Gastroesophageal sphincter (tissue), 4 donors: ENCODE measurements at regions not wholly inside any gene's neighbourhood (a gene's known extent, or its start where the extent isn't known, plus 50 kb on each side); places are given as distances from the start of the nearest gene placed in this dataset.
"Not testable (repeated sequence)": the region's sequence is repeated elsewhere in the genome, so short reads cannot be mapped to it uniquely, and the experiment has no call there.

Experiments used
- ATAC-seq: fragments of 150-250 bp; one replicate; pipeline ENCODE4 v1.9.1; 2016; ENCODE audit warnings: mild to moderate bottlenecking, moderate library complexity
- H3K27ac ChIP-seq, 4 donors: fragments of 200-600 bp; sonication (generic) in 3 of 4; 1 replicate in 3 of 4; 2 replicates in 1 of 4; pipeline ENCODE4 v1.5.1; 2016 to 2019
- H3K27me3 ChIP-seq: fragments of 200-600 bp; sonication (generic); one replicate; pipeline ENCODE4 v1.5.1; 2019
- H3K36me3 ChIP-seq, 2 donors: fragments of 200-600 bp; sonication (generic); one replicate each; pipeline ENCODE4 v1.5.1; 2019; ENCODE audit warnings: control low read depth in 1 of 2
- H3K4me1 ChIP-seq, 3 donors: fragments of 200-600 bp; sonication (generic); 1 replicate in 2 of 3; 2 replicates in 1 of 3; pipeline ENCODE4 v1.5.1; 2016 to 2019; ENCODE audit warnings: control low read depth in 2 of 3
- H3K4me3 ChIP-seq, 2 donors: fragments of 200-600 bp; sonication (generic); one replicate each; pipeline ENCODE4 v1.5.1; 2019; ENCODE audit warnings: mild to moderate bottlenecking in 1 of 2, moderate library complexity in 1 of 2
- H3K9me3 ChIP-seq, 3 donors: fragments of 200-600 bp; sonication (generic); one replicate each; pipeline ENCODE4 v1.5.1; 2017 to 2019; ENCODE audit warnings: control low read depth in 2 of 3
- EP300 ChIP-seq: sonication (generic); formaldehyde crosslinking; IDR thresholded peaks from one replicate; pipeline ENCODE4 v1.6.1; 2017; ENCODE audit warnings: antibody characterized with exemption, mild to moderate bottlenecking
- POLR2A ChIP-seq, 2 donors: fragments of 450-650 bp; IDR thresholded peaks; one replicate each; pipeline ENCODE4 v1.6.1; 2017; ENCODE audit warnings: antibody characterized with exemption in 2 of 2, mild to moderate bottlenecking in 2 of 2, moderate library complexity in 1 of 2
- POLR2AphosphoS5 ChIP-seq: sonication (generic); formaldehyde crosslinking; IDR thresholded peaks from one replicate; pipeline ENCODE4 v1.6.1; 2017; ENCODE audit warnings: antibody characterized with exemption
- WGBS, 2 donors: methylation state at CpG; one replicate each; pipeline ENCODE4 v1.1.5; 2018; ENCODE audit warnings: low coverage in 1 of 2; 5-methylcytosine and 5-hydroxymethylcytosine counted together
- TF ChIP-seq, protein P1 (sequence below), 4 experiments: fragments of 200-600 bp in 2 of 4; fragments of 450-650 bp in 2 of 4; sonication (generic) in 1 of 4; IDR thresholded peaks; one replicate each; pipeline ENCODE4 v1.5.1; 2017 to 2019; ENCODE audit warnings: antibody characterized with exemption in 4 of 4, mild to moderate bottlenecking in 2 of 4, moderate library complexity in 2 of 4

DNA sequence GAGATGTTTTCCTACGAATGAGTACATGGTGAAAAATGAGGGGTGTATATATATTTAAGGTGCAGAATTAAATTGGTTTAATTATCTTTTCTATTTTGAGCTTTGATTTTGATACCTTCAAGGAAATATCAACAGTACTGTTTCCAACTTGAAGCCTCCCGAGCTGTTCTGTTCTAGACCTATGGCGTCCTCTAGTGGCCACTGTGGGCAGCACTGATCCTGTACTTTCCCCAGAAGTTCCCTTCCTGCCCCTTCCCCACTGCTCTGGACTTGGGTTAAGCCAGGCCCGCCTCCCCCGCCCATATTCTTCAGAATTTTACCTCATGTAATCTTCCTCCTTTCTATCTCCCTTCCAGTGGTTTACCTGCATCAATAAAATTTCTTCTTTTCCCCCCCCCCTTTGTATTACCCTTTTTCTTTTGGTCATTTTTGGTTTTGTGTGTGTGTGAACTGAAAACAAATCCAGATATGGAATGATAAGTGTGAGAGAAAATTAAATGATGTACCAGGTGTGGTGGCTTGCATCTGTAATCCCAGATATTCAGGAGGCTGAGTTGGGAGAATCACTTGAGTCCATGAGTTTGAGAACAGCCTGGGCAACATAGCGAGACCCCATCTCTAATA lies 1643.5 kb downstream of the TP53TG3F start:
- Histone ChIP-seq H3K36me3 (no peaks in the 10 kb centered on the region), H3K27ac (no peak overlapping the region), H3K4me1 (no peaks in the 10 kb centered on the region), H3K4me3 (no peak overlapping the region), H3K9me3 (no peaks in the 10 kb centered on the region), H3K27me3 (no peaks in the 10 kb centered on the region)
- WGBS, 2 donors, result 29 to 30% methylated on average over 4 to 6 of the region's 6 CpGs
- ATAC-seq, result no peak
- TF ChIP-seq EP300 (no peak), POLR2AphosphoS5 (no peak), POLR2A (IDR thresholded peaks at IDR 0.05) (no peak)
- TF ChIP-seq, protein P1, sequence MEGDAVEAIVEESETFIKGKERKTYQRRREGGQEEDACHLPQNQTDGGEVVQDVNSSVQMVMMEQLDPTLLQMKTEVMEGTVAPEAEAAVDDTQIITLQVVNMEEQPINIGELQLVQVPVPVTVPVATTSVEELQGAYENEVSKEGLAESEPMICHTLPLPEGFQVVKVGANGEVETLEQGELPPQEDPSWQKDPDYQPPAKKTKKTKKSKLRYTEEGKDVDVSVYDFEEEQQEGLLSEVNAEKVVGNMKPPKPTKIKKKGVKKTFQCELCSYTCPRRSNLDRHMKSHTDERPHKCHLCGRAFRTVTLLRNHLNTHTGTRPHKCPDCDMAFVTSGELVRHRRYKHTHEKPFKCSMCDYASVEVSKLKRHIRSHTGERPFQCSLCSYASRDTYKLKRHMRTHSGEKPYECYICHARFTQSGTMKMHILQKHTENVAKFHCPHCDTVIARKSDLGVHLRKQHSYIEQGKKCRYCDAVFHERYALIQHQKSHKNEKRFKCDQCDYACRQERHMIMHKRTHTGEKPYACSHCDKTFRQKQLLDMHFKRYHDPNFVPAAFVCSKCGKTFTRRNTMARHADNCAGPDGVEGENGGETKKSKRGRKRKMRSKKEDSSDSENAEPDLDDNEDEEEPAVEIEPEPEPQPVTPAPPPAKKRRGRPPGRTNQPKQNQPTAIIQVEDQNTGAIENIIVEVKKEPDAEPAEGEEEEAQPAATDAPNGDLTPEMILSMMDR (IDR thresholded peaks at IDR 0.05), result no peak

DNA sequence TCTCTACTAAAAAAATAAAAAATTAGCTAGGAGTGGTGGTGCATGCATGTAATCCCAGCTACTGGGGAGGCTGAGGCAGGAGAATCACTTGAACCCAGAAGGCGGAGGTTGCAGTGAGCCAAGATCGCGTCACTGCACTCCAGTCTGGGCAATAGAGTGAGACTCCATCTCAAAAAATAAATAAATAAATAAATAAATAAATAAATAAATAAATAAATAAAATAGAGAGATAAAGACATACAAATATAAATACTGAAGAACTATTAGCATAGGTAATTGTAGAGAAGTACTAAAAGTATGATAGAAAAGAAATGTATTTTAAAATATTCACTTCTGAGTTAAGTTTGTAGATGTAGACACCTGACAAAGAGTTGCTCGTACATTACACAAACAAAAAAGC lies 1652.4 kb downstream of the TP53TG3F start:
- not testable (repeated sequence) for H3K4me3 ChIP-seq, H3K27ac ChIP-seq, H3K27me3 ChIP-seq, ATAC-seq, H3K36me3 ChIP-seq, H3K4me1 ChIP-seq
- 75 to 82% methylated on average over 4 of the region's 4 CpGs for WGBS, 2 donors
- H3K9me3 ChIP-seq, result peaks cover 0 to 26% (median 0%) of the 10 kb centered on the region in 3 donors

DNA sequence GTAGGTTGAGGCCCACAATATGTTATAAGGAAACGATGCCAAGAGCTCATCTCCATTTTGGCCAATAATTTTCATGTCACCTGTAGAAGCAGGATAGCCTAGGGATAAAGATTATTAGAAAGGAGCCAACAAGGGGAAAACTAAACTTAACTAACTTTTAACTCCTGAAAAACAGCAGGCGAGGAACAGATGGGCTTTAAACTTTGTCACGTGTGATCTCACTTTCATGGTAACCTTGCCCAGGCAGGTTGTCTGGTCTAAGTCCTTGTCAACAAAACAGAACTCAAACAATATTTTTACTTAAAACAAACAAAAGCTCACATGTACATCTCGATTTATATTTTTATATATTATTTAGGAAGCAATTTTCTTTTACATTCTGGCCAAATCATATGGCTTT lies 1672.0 kb downstream of the TP53TG3F start:
- 36 to 46% methylated on average over 4 of the region's 4 CpGs for WGBS, 2 donors
- Histone ChIP-seq H3K4me1 (no peaks in the 10 kb centered on the region), H3K36me3 (no peaks in the 10 kb centered on the region), H3K27me3 (no peaks in the 10 kb centered on the region), H3K9me3 (no peaks in the 10 kb centered on the region), H3K4me3 (no peak overlapping the region), H3K27ac (no peak overlapping the region)
- TF ChIP-seq POLR2AphosphoS5 (no peak), POLR2A (IDR thresholded peaks at IDR 0.05) (no peak), EP300 (no peak)
- TF ChIP-seq, protein P1 (IDR thresholded peaks at IDR 0.05), result no peak
- no peak for ATAC-seq

DNA sequence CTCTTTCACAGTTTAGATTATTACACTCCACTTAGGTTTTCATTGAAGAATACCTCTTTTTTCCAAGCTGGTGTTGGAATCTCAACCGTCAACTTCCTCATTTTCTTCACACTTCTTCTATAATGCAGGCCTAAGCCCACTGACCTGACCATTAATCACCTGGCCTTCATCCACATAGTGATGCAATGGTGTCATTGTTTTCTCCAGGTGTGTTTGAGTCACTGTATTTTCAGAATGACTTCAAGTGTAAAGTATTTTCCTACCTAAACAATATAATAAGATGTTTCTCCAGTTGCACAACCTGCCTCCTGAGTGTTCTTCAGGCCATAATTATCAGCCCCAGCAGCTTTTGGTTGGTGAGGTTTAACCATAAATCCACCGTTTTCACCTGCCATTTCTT lies 1675.1 kb downstream of the TP53TG3F start:
- ATAC-seq, result no peak
- Histone ChIP-seq H3K4me3 (no peak overlapping the region), H3K4me1 (no peaks in the 10 kb centered on the region), H3K27ac (no peak overlapping the region), H3K36me3 (no peaks in the 10 kb centered on the region), H3K27me3 (no peaks in the 10 kb centered on the region), H3K9me3 (peaks cover 0 to 2% (median 0%) of the 10 kb centered on the region in 3 donors)
- WGBS, 2 donors, result 22 to 38% methylated on average over 2 of the region's 2 CpGs
- TF ChIP-seq POLR2A (IDR thresholded peaks at IDR 0.05), result no peak
- TF ChIP-seq, protein P1 (IDR thresholded peaks at IDR 0.05), result no peak
- no peak for TF ChIP-seq EP300
- TF ChIP-seq POLR2AphosphoS5, result no peak

DNA sequence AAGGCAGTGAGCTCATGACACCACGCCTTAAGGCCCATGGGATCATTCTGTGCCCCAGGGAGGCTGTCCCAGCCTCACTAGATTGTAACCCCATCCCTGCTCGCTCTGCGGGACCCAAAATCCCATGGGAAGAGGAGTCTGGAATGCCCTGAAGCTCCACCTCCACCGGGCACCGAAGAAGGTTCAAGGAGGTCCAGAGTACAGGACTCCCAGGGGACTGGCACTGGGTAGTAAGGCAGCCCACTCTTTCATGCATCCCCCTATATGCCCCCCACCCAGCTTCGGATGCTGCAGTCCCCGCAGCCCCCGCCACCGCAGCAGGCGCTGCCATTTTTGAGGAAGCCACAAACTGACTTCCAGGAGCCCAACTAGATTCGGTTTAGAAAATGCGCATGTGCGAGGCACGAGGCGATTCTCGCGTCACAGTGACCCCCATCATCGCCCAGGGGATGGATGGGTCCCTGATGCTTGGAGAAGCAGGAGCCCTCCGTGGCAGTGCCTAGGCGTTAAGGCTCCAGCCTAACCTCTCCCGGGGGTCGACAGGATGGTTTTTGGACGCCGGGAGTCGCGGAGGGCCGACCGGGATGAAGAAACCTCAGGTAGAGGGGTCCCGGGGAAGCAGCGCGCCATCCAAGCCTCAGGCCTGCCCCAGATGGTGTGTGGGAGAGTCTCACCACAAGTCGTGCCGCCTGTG lies 1681.0 kb downstream of the TP53TG3F start:
- ATAC-seq, result no peak
- H3K27ac ChIP-seq, result no peak overlapping the region
- 17 to 55% methylated on average over 1 to 4 of the region's 33 CpGs for WGBS, 2 donors

More for the DNA sequence above, 1681.0 kb downstream of the TP53TG3F start:
- Histone ChIP-seq H3K27me3 (no peaks in the 10 kb centered on the region), H3K36me3 (no peaks in the 10 kb centered on the region), H3K4me3 (no peak overlapping the region), H3K4me1 (no peaks in the 10 kb centered on the region), H3K9me3 (peaks cover 0 to 55% (median 0%) of the 10 kb centered on the region in 3 donors)
- no peak for TF ChIP-seq EP300
- TF ChIP-seq POLR2AphosphoS5, result no peak
- no peak for TF ChIP-seq POLR2A (IDR thresholded peaks at IDR 0.05)
- TF ChIP-seq, protein P1 (IDR thresholded peaks at IDR 0.05), result no peak
